K562 (cell line): ENCODE measurements at regions not wholly inside any gene's neighbourhood (a gene's known extent, or its start where the extent isn't known, plus 50 kb on each side); places are given as distances from the start of the nearest gene placed in this dataset.

ENCODE experiments used
- AFF4 ChIP-seq: sonication (generic); formaldehyde crosslinking; IDR thresholded peaks from 2 replicates; pipeline ENCODE4 v1.8.0; 2023; ENCODE audit warnings: mild to moderate bottlenecking, missing genetic modification reagents
- BHLHE40 ChIP-seq: IDR thresholded peaks from 2 replicates; pipeline ENCODE4 v1.6.1; 2011; ENCODE audit warnings: low read length, improper control_type of control experiment
- CEBPZ ChIP-seq: fragments of 150-350 bp; IDR thresholded peaks from 2 replicates; pipeline ENCODE4 v1.6.1; 2014; ENCODE audit warnings: low read depth, mild to moderate bottlenecking, low read length, borderline replicate concordance
- DMBX1 ChIP-seq: fragments of 250-450 bp; sonication (Bioruptor Pico); IDR thresholded peaks from 2 replicates; pipeline ENCODE4 v1.8.0; 2022; ENCODE audit warnings: inconsistent platforms, mild to moderate bottlenecking, moderate library complexity, borderline replicate concordance
- GABPA ChIP-seq: fragments of 200-800 bp; sonication (Bioruptor generic); conservative IDR thresholded peaks from 2 replicates; pipeline ENCODE4 v1.6.1; 2016; ENCODE audit warnings: low read depth, missing genetic modification characterization, missing compliant biosample characterization
- GTF3C2 ChIP-seq: IDR thresholded peaks from 3 replicates; pipeline ENCODE4 v1.6.1; 2011; ENCODE audit warnings: borderline replicate concordance, mild to moderate bottlenecking, moderate library complexity; ENCODE audit not compliant: insufficient read length; ENCODE audit errors: extremely low read depth
- MCM3 ChIP-seq: fragments of 450-650 bp; IDR thresholded peaks from 2 replicates; pipeline ENCODE4 v1.6.1; 2016
- NBN ChIP-seq: fragments of 450-650 bp; IDR thresholded peaks from 2 replicates; pipeline ENCODE4 v1.6.1; 2016; ENCODE audit warnings: low read depth, mild to moderate bottlenecking
- NCOA4 ChIP-seq: fragments of 450-650 bp; IDR thresholded peaks from 2 replicates; pipeline ENCODE4 v1.6.1; 2018; ENCODE audit warnings: mild to moderate bottlenecking; ENCODE audit not compliant: partially characterized antibody
- NFIC ChIP-seq: fragments of 450-650 bp; IDR thresholded peaks from 2 replicates; pipeline ENCODE4 v1.6.1; 2017; ENCODE audit warnings: mild to moderate bottlenecking, inconsistent platforms
- RBM22 ChIP-seq: fragments of 200-400 bp; formaldehyde crosslinking; IDR thresholded peaks from 2 replicates; pipeline ENCODE4 v1.6.1; 2018; ENCODE audit warnings: low read length, low read depth; ENCODE audit not compliant: poor library complexity, severe bottlenecking
- TEAD1 ChIP-seq, 2 experiments: fragments of 450-650 bp in 1 of 2; sonication (generic) in 1 of 2; formaldehyde crosslinking; IDR thresholded peaks; 2 replicates each; pipeline versions ENCODE4 v1.4.0 to v1.8.0; 2020 to 2022; ENCODE audit warnings: mild to moderate bottlenecking in 2 of 2, missing genetic modification reagents in 1 of 2
- TRIM28 ChIP-seq: fragments of 450-650 bp; IDR thresholded peaks from 2 replicates; pipeline ENCODE4 v1.6.1; 2017
- ZBTB9 ChIP-seq: fragments of 450-650 bp; formaldehyde crosslinking; IDR thresholded peaks from 2 replicates; pipeline ENCODE4 v1.4.0; 2020; ENCODE audit warnings: mild to moderate bottlenecking, moderate library complexity
- ZNF175 ChIP-seq: fragments of 200-800 bp; sonication (Bioruptor generic); IDR thresholded peaks from 2 replicates; pipeline ENCODE4 v1.6.1; 2016; ENCODE audit warnings: low read depth, mild to moderate bottlenecking, missing genetic modification characterization, missing compliant biosample characterization

GRCh38 chr9:108093773-108094675 lies 604.5 kb upstream of the KLF4 start (continued):
- TF ChIP-seq AFF4 (CRISPR knock-in tag), result no peak
- peak; percentile 63 to 85; a peak in 3 of 4 replicates for TF ChIP-seq TEAD1 (CRISPR knock-in tag; IDR thresholded peaks at IDR 0.05)
- no peak for TF ChIP-seq RBM22
- TF ChIP-seq ZBTB9 (CRISPR knock-in tag), result peak; percentile 70
- TF ChIP-seq CEBPZ, result no peak
- TF ChIP-seq TRIM28, result no peak
- peak; percentile 94 for TF ChIP-seq ZNF175 (CRISPR knock-in tag)
- TF ChIP-seq GABPA, result no peak
- TF ChIP-seq NBN, result peak; percentile 80; the same call in 1 of the 2 replicates
- TF ChIP-seq BHLHE40, result no peak
- peak; percentile 91 for TF ChIP-seq DMBX1
- TF ChIP-seq MCM3, result no peak
- TF ChIP-seq NCOA4, result peak; percentile 39
- TF ChIP-seq GTF3C2, result no peak
- peak; percentile 99 for TF ChIP-seq NFIC
